Colonic mucosa (tissue), 4 donors: ENCODE measurements at regions not wholly inside any gene's neighbourhood (a gene's known extent, or its start where the extent isn't known, plus 50 kb on each side); places are given as distances from the start of the nearest gene placed in this dataset.

Experiments
- DNase-seq: peaks from one replicate; pipeline ENCODE4 v3.0.0-alpha.2; 2020
- H3K27ac ChIP-seq: fragments of 200-600 bp; one replicate; pipeline ENCODE4 v1.8.0; 2021
- H3K27me3 ChIP-seq: fragments of 200-600 bp; one replicate; pipeline ENCODE4 v1.8.0; 2021
- H3K36me3 ChIP-seq: fragments of 200-600 bp; one replicate; pipeline ENCODE4 v1.8.0; 2021
- H3K4me1 ChIP-seq: fragments of 200-600 bp; one replicate; pipeline ENCODE4 v1.8.0; 2021; ENCODE audit warnings: mild to moderate bottlenecking
- H3K4me3 ChIP-seq: fragments of 200-600 bp; one replicate; pipeline ENCODE4 v1.8.0; 2021
- H3K9ac ChIP-seq, 2 donors: one replicate each; pipeline ENCODE4 v1.7.0; 2013; ENCODE audit warnings: control low read depth in 2 of 2, low read depth in 2 of 2, low read length in 2 of 2
- H3K9me3 ChIP-seq: fragments of 200-600 bp; one replicate; pipeline ENCODE4 v1.8.0; 2021
- intact Hi-C: fragments of 100-400 bp; cut with DNase I; formaldehyde crosslinking; loops from one replicate; pipeline ENCODE4 v1.14.1; 2022
- TF ChIP-seq, protein P1 (sequence below): fragments of 200-600 bp; IDR thresholded peaks from one replicate; pipeline ENCODE4 v1.8.0; 2022; ENCODE audit warnings: antibody characterized with exemption, mild to moderate bottlenecking
- donor health status: healthy.
- donor health status: DM: no; HTN: no; CAD: no.
- donor health status: DM: no; HTN: no; CAD: no.

- intact Hi-C loops: no loop called here
Measured at GRCh38 chr4:153113061-153113837, 91.0 kb upstream of the TRIM2 start.

DNA sequence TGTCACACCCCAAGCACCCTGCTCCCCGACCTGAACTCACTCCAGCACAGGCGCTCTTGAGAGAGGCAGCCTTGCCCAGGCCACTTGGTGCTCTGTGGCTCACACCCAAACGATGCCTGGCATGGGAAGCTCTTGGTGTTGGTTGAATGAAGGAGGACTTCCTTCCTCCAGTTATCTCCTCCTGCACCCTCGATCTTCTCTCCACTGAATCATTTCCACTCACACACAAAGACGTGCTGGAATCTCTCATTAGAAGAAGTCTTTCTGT lies 90.5 kb upstream of the TRIM2 start:
- H3K36me3 ChIP-seq: no peaks in the 10 kb centered on the region
- H3K27me3 ChIP-seq: no peaks in the 10 kb centered on the region
- no peak for DNase-seq
- TF ChIP-seq, protein P1, sequence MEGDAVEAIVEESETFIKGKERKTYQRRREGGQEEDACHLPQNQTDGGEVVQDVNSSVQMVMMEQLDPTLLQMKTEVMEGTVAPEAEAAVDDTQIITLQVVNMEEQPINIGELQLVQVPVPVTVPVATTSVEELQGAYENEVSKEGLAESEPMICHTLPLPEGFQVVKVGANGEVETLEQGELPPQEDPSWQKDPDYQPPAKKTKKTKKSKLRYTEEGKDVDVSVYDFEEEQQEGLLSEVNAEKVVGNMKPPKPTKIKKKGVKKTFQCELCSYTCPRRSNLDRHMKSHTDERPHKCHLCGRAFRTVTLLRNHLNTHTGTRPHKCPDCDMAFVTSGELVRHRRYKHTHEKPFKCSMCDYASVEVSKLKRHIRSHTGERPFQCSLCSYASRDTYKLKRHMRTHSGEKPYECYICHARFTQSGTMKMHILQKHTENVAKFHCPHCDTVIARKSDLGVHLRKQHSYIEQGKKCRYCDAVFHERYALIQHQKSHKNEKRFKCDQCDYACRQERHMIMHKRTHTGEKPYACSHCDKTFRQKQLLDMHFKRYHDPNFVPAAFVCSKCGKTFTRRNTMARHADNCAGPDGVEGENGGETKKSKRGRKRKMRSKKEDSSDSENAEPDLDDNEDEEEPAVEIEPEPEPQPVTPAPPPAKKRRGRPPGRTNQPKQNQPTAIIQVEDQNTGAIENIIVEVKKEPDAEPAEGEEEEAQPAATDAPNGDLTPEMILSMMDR: no peak
- intact Hi-C loops: no loop called here
- no peak overlapping the region for H3K27ac ChIP-seq
- H3K4me1 ChIP-seq: peaks cover 5% of the 10 kb centered on the region
- H3K9me3 ChIP-seq: no peaks in the 10 kb centered on the region
- no peak overlapping the region for H3K9ac ChIP-seq
- no peak overlapping the region for H3K4me3 ChIP-seq

More at GRCh38 chr4:153113061-153113837, 91.0 kb upstream of the TRIM2 start:
- Histone ChIP-seq H3K4me3 (no peak overlapping the region), H3K9me3 (no peaks in the 10 kb centered on the region), H3K27ac (no peak overlapping the region), H3K4me1 (peaks cover 5% of the 10 kb centered on the region), H3K9ac (no peak overlapping the region), H3K36me3 (no peaks in the 10 kb centered on the region), H3K27me3 (no peaks in the 10 kb centered on the region)
- no peak for DNase-seq
- TF ChIP-seq, protein P1: no peak

- TF ChIP-seq, protein P1: no peak
- H3K27me3 ChIP-seq: no peaks in the 10 kb centered on the region
- no peak overlapping the region for H3K4me3 ChIP-seq
- H3K9me3 ChIP-seq: no peaks in the 10 kb centered on the region
- peaks cover 5% of the 10 kb centered on the region for H3K4me1 ChIP-seq
- DNase-seq: no peak
- intact Hi-C loops: no loop called here
- no peaks in the 10 kb centered on the region for H3K36me3 ChIP-seq
- H3K9ac ChIP-seq: no peak overlapping the region
- no peak overlapping the region for H3K27ac ChIP-seq
Measured at GRCh38 chr4:153114771-153115321, 89.4 kb upstream of the TRIM2 start.

DNA sequence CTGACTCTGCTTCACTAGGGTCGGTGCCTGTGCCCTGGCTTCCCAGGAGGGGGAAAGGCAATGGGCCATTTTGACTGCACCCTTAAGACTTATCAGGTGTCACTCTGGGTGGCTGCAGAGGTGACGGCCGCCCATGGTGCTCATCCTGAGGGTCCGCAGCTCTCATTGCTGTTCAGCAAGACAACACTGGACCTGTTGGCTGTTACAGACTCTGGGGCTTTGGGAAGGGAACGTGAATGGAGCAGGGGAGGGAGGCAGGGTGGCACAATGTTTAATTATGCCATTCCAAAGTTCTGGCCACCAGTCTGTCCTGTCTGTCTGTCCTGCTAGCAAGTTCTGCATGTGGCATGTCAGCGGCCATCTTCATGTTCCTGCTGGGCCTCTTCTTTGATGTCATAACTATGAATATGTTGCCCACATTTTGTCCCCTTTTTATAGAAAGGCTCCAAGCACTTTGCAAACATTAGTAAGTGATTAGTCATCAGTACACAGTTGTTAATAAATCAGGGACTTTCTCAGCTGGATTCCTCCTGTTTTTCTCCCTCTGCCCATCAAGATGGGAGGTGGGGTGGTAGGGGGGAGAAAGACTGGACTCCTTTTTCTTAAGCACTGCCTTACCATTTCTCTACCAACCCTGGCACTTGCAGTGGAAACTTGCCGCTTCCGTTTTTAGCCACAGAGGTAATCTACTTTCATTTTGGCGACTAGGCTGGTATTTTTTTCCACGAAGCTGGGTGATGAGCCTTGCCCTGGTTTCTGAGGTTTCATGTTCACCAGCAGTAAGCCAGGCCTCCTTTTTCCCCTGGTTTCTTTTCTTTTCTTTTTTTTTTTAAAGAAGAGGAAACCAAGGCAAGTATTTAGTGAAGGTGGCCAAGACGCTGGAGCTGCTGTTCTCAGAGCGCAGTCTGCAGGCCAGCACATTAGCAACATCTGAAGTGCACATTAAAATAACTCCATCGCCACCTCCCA lies 88.6 kb upstream of the TRIM2 start:
- TF ChIP-seq, protein P1: no peak
- H3K9ac ChIP-seq: no peak overlapping the region
- peak; percentile 29 for DNase-seq
- intact Hi-C loops: no loop called here
- no peak overlapping the region for H3K27ac ChIP-seq
- no peaks in the 10 kb centered on the region for H3K36me3 ChIP-seq
- H3K4me1 ChIP-seq: peaks cover 5% of the 10 kb centered on the region
- H3K27me3 ChIP-seq: no peaks in the 10 kb centered on the region
- peak overlapping the region; percentile 3 for H3K4me3 ChIP-seq
- H3K9me3 ChIP-seq: no peaks in the 10 kb centered on the region

GRCh38 chr4:153116291-153116680 lies 88.0 kb upstream of the TRIM2 start:
- TF ChIP-seq, protein P1: no peak
- Histone ChIP-seq H3K9me3 (no peaks in the 10 kb centered on the region), H3K9ac (no peak overlapping the region), H3K27ac (no peak overlapping the region), H3K4me3 (no peak overlapping the region), H3K36me3 (no peaks in the 10 kb centered on the region), H3K4me1 (peaks cover 5% of the 10 kb centered on the region), H3K27me3 (no peaks in the 10 kb centered on the region)
- DNase-seq: no peak
- intact Hi-C loops: no loop called here
